Stimulated activated effector memory CD8-positive, alpha-beta T cell treated with anti-CD3 and anti-CD28 coated beads, Interleukin-12 subunit alpha, Interleukin-12 subunit beta, amount 100 ng/mL, for 72 hours (primary cell): ENCODE measurements at regions not wholly inside any gene's neighbourhood (a gene's known extent, or its start where the extent isn't known, plus 50 kb on each side); places are given as distances from the start of the nearest gene placed in this dataset.
A peak's percentile ranks its signal among the peaks of the same experiment; 100 is the strongest.

Source experiments
- ATAC-seq: fragments of 150-1000 bp; cut with Tn5 transposase; 2 replicates; pipeline ENCODE4 v1.10.0; 2021
- DNase-seq, 2 donors: peaks; one replicate each; pipeline ENCODE4 v3.0.0; 2021 to 2022; ENCODE audit warnings: low spot score in 2 of 2
- H3K27ac Mint-ChIP-seq: one replicate; pipeline ENCODE4 v1.8.0; 2022; ENCODE audit warnings: mild to moderate bottlenecking, mixed read lengths
- H3K36me3 Mint-ChIP-seq: one replicate; pipeline ENCODE4 v1.8.0; 2022; ENCODE audit warnings: mild to moderate bottlenecking, mixed read lengths
- H3K4me1 Mint-ChIP-seq: one replicate; pipeline ENCODE4 v1.8.0; 2022; ENCODE audit warnings: mixed read lengths
- H3K4me3 Mint-ChIP-seq: one replicate; pipeline ENCODE4 v1.8.0; 2022; ENCODE audit warnings: mild to moderate bottlenecking, mixed read lengths
- H3K9me3 Mint-ChIP-seq: one replicate; pipeline ENCODE4 v1.8.0; 2022; ENCODE audit warnings: mixed read lengths

- Mint-ChIP-seq H3K4me3 (no peak overlapping the region), H3K9me3 (no peaks in the 10 kb centered on the region), H3K36me3 (no peaks in the 10 kb centered on the region), H3K4me1 (no peaks in the 10 kb centered on the region), H3K27ac (no peak overlapping the region)
- ATAC-seq: peak; percentile 15
- no peak for DNase-seq
Observed at GRCh38 chr18:10061566-10062140, 147.8 kb downstream of the VAPA start.

GRCh38 chr18:10062302-10063300 lies 148.8 kb downstream of the VAPA start:
- Mint-ChIP-seq H3K4me1 (no peaks in the 10 kb centered on the region), H3K9me3 (no peaks in the 10 kb centered on the region), H3K4me3 (no peak overlapping the region), H3K36me3 (no peaks in the 10 kb centered on the region), H3K27ac (no peak overlapping the region)
- DNase-seq: no peak
- no peak for ATAC-seq

GRCh38 chr18:10063489-10063888 lies 149.7 kb downstream of the VAPA start:
- no peaks in the 10 kb centered on the region for H3K9me3 Mint-ChIP-seq
- no peaks in the 10 kb centered on the region for H3K4me1 Mint-ChIP-seq
- no peak overlapping the region for H3K27ac Mint-ChIP-seq
- no peak overlapping the region for H3K4me3 Mint-ChIP-seq
- no peaks in the 10 kb centered on the region for H3K36me3 Mint-ChIP-seq
- no peak for DNase-seq
- ATAC-seq: no peak

GRCh38 chr18:10064267-10064666 lies 150.5 kb downstream of the VAPA start:
- Mint-ChIP-seq H3K4me3 (no peak overlapping the region), H3K27ac (no peak overlapping the region), H3K4me1 (no peaks in the 10 kb centered on the region), H3K9me3 (no peaks in the 10 kb centered on the region), H3K36me3 (no peaks in the 10 kb centered on the region)
- ATAC-seq (no peak), DNase-seq (no peak)

- ATAC-seq (no peak), DNase-seq (no peak)
- Mint-ChIP-seq H3K27ac (no peak overlapping the region), H3K9me3 (no peaks in the 10 kb centered on the region), H3K36me3 (no peaks in the 10 kb centered on the region), H3K4me1 (no peaks in the 10 kb centered on the region), H3K4me3 (no peak overlapping the region)
Observed at GRCh38 chr18:10065296-10065695, 151.5 kb downstream of the VAPA start.

- Mint-ChIP-seq H3K4me1 (no peaks in the 10 kb centered on the region), H3K27ac (no peak overlapping the region), H3K36me3 (no peaks in the 10 kb centered on the region), H3K9me3 (no peaks in the 10 kb centered on the region), H3K4me3 (no peak overlapping the region)
- ATAC-seq (no peak), DNase-seq (no peak)
Observed at GRCh38 chr18:10067670-10068659, 154.1 kb downstream of the VAPA start.

GRCh38 chr18:10068766-10069567 lies 155.2 kb downstream of the VAPA start:
- H3K27ac Mint-ChIP-seq: no peak overlapping the region
- H3K4me3 Mint-ChIP-seq: no peak overlapping the region
- no peak for ATAC-seq

GRCh38 chr18:10070561-10071000 lies 156.8 kb downstream of the VAPA start:
- no peaks in the 10 kb centered on the region for H3K36me3 Mint-ChIP-seq
- H3K27ac Mint-ChIP-seq: no peak overlapping the region
- DNase-seq: no peak
- H3K9me3 Mint-ChIP-seq: no peaks in the 10 kb centered on the region
- H3K4me1 Mint-ChIP-seq: no peaks in the 10 kb centered on the region
- H3K4me3 Mint-ChIP-seq: no peak overlapping the region
- no peak for ATAC-seq

More at GRCh38 chr18:10068766-10069567, 155.2 kb downstream of the VAPA start:
- H3K4me1 Mint-ChIP-seq: no peaks in the 10 kb centered on the region
- no peaks in the 10 kb centered on the region for H3K36me3 Mint-ChIP-seq
- H3K9me3 Mint-ChIP-seq: no peaks in the 10 kb centered on the region
- DNase-seq: no peak

- H3K36me3 Mint-ChIP-seq: no peaks in the 10 kb centered on the region
- DNase-seq: no peak
- no peaks in the 10 kb centered on the region for H3K4me1 Mint-ChIP-seq
- no peak for ATAC-seq
- H3K4me3 Mint-ChIP-seq: no peak overlapping the region
- no peaks in the 10 kb centered on the region for H3K9me3 Mint-ChIP-seq
- H3K27ac Mint-ChIP-seq: no peak overlapping the region
Observed at GRCh38 chr18:10072671-10073175, 158.9 kb downstream of the VAPA start.

- Mint-ChIP-seq H3K4me3 (no peak overlapping the region), H3K4me1 (no peaks in the 10 kb centered on the region), H3K9me3 (no peaks in the 10 kb centered on the region), H3K27ac (no peak overlapping the region), H3K36me3 (no peaks in the 10 kb centered on the region)
- no peak for ATAC-seq
- no peak for DNase-seq
Observed at GRCh38 chr18:10074110-10074509, 160.3 kb downstream of the VAPA start.

- Mint-ChIP-seq H3K36me3 (no peaks in the 10 kb centered on the region), H3K4me1 (no peaks in the 10 kb centered on the region), H3K4me3 (no peak overlapping the region), H3K9me3 (no peaks in the 10 kb centered on the region), H3K27ac (no peak overlapping the region)
- ATAC-seq: no peak
- no peak for DNase-seq
Observed at GRCh38 chr18:10074728-10075127, 160.9 kb downstream of the VAPA start.

GRCh38 chr18:10076502-10077030 lies 162.8 kb downstream of the VAPA start:
- no peaks in the 10 kb centered on the region for H3K36me3 Mint-ChIP-seq
- no peaks in the 10 kb centered on the region for H3K4me1 Mint-ChIP-seq
- DNase-seq (no peak), ATAC-seq (no peak)
- no peak overlapping the region for H3K27ac Mint-ChIP-seq
- no peaks in the 10 kb centered on the region for H3K9me3 Mint-ChIP-seq
- no peak overlapping the region for H3K4me3 Mint-ChIP-seq

- Mint-ChIP-seq H3K4me1 (no peaks in the 10 kb centered on the region), H3K27ac (no peak overlapping the region), H3K9me3 (peaks cover 7% of the 10 kb centered on the region), H3K36me3 (no peaks in the 10 kb centered on the region), H3K4me3 (no peak overlapping the region)
- DNase-seq (no peak), ATAC-seq (no peak)
Observed at GRCh38 chr18:10077986-10078385, 164.2 kb downstream of the VAPA start.

GRCh38 chr18:10080372-10080771 lies 166.6 kb downstream of the VAPA start:
- H3K4me1 Mint-ChIP-seq: no peaks in the 10 kb centered on the region
- DNase-seq (no peak), ATAC-seq (no peak)
- peaks cover 8% of the 10 kb centered on the region for H3K9me3 Mint-ChIP-seq
- no peaks in the 10 kb centered on the region for H3K36me3 Mint-ChIP-seq
- H3K27ac Mint-ChIP-seq: no peak overlapping the region
- no peak overlapping the region for H3K4me3 Mint-ChIP-seq
